Uterus (tissue), 2 donors: ENCODE measurements at regions not wholly inside any gene's neighbourhood (a gene's known extent, or its start where the extent isn't known, plus 50 kb on each side); places are given as distances from the start of the nearest gene placed in this dataset.

Experiments used
- CTCF ChIP-seq, 4 experiments: fragments of 200-600 bp in 2 of 4; fragments of 450-650 bp in 2 of 4; sonication (generic) in 2 of 4; IDR thresholded peaks; one replicate each; pipeline ENCODE4 v1.5.1; 2016 to 2019; ENCODE audit warnings: antibody characterized with exemption in 4 of 4, mild to moderate bottlenecking in 2 of 4, moderate library complexity in 1 of 4
- POLR2A ChIP-seq, 2 donors: fragments of 450-650 bp; IDR thresholded peaks; one replicate each; pipeline ENCODE4 v1.6.1; 2016; ENCODE audit warnings: antibody characterized with exemption in 2 of 2, mild to moderate bottlenecking in 1 of 2, moderate library complexity in 1 of 2

GRCh38 chr3:73924048-73924447 lies 299.3 kb upstream of the PDZRN3 start:
- no peak for TF ChIP-seq CTCF (IDR thresholded peaks at IDR 0.05)
- no peak for TF ChIP-seq POLR2A (IDR thresholded peaks at IDR 0.05)
